NT2/D1 (cell line): ENCODE measurements at regions not wholly inside any gene's neighbourhood (a gene's known extent, or its start where the extent isn't known, plus 50 kb on each side); places are given as distances from the start of the nearest gene placed in this dataset.

ENCODE experiments used
- DNase-seq: peaks from one replicate; pipeline ENCODE4 v3.0.0-alpha.2; 2011; ENCODE audit warnings: low read depth, low spot score
- H3K27me3 ChIP-seq: 2 replicates; pipeline ENCODE4 v1.6.0; 2011; ENCODE audit warnings: mild to moderate bottlenecking; ENCODE audit not compliant: insufficient read length, insufficient read depth
- H3K36me3 ChIP-seq: 2 replicates; pipeline ENCODE4 v1.6.1; 2011; ENCODE audit warnings: mild to moderate bottlenecking, low read length, mixed read lengths; ENCODE audit not compliant: insufficient read depth, insufficient read length
- H3K4me1 ChIP-seq: 2 replicates; pipeline ENCODE4 v1.5.1; 2011; ENCODE audit not compliant: insufficient read depth, insufficient read length
- H3K4me3 ChIP-seq: 2 replicates; pipeline ENCODE4 v1.5.1; 2011; ENCODE audit warnings: low read depth; ENCODE audit not compliant: insufficient read length
- H3K9ac ChIP-seq: 2 replicates; pipeline ENCODE4 v1.6.0; 2011; ENCODE audit warnings: low read depth; ENCODE audit not compliant: insufficient read length
- H3K9me3 ChIP-seq: 2 replicates; pipeline ENCODE4 v1.5.1; 2011; ENCODE audit warnings: mild to moderate bottlenecking, low read length; ENCODE audit not compliant: insufficient read depth
- SUZ12 ChIP-seq: IDR thresholded peaks from 2 replicates; pipeline ENCODE4 v1.6.1; 2011; ENCODE audit not compliant: insufficient read length, insufficient read depth; ENCODE audit errors: extremely low read depth
- YY1 ChIP-seq: IDR thresholded peaks from 2 replicates; pipeline ENCODE4 v1.6.1; 2011; ENCODE audit not compliant: insufficient read length, insufficient read depth
- ZNF274 ChIP-seq: IDR thresholded peaks from 2 replicates; pipeline ENCODE4 v1.6.1; 2011; ENCODE audit warnings: mild to moderate bottlenecking, low read depth, low read length

- no peaks in the 10 kb centered on the region for H3K4me1 ChIP-seq
- no peak for DNase-seq
- no peaks in the 10 kb centered on the region for H3K27me3 ChIP-seq
- H3K9me3 ChIP-seq, result no peaks in the 10 kb centered on the region
- no peak overlapping the region for H3K9ac ChIP-seq
- TF ChIP-seq SUZ12 (no peak), ZNF274 (no peak), YY1 (no peak)
- H3K36me3 ChIP-seq, result no peaks in the 10 kb centered on the region
- H3K4me3 ChIP-seq, result no peak overlapping the region
These were observed 479.8 kb upstream of the IMPG1 start for GRCh38 chr6:76552268-76552667.

DNA sequence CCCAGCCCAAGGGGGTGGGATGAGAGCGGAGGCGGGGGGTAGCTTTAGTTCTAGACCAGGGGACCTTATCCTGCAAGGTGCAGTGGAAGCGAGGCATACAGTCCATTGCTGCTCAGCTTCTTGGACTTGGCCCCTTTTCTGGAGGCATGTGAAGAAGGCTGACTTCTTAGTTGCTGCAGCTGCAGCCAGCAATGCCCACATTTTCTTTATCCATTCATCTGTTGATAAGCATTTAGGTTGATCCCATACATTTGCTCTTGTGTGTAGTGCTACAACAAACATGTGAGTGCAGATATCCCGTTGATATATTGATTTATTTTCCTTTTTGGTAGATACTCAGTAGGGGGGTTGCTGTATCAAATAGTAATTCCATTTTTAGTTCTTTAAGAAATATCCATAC lies 461.2 kb upstream of the IMPG1 start:
- no peak for DNase-seq
- Histone ChIP-seq H3K9me3 (no peaks in the 10 kb centered on the region; the same call in 1 of the 2 replicates), H3K4me1 (no peaks in the 10 kb centered on the region), H3K36me3 (no peaks in the 10 kb centered on the region), H3K27me3 (no peaks in the 10 kb centered on the region), H3K4me3 (no peak overlapping the region), H3K9ac (no peak overlapping the region)
- no peak for TF ChIP-seq YY1
- no peak for TF ChIP-seq SUZ12
- TF ChIP-seq ZNF274, result no peak

- H3K4me3 ChIP-seq, result no peak overlapping the region
- TF ChIP-seq SUZ12 (no peak), ZNF274 (no peak), YY1 (no peak)
- H3K4me1 ChIP-seq, result no peaks in the 10 kb centered on the region
- no peaks in the 10 kb centered on the region for H3K27me3 ChIP-seq
- H3K9ac ChIP-seq, result no peak overlapping the region
- no peak for DNase-seq
- no peaks in the 10 kb centered on the region for H3K36me3 ChIP-seq
- H3K9me3 ChIP-seq, result no peaks in the 10 kb centered on the region; the same call in 1 of the 2 replicates
These were observed 460.2 kb upstream of the IMPG1 start for GRCh38 chr6:76532647-76533046.

DNA sequence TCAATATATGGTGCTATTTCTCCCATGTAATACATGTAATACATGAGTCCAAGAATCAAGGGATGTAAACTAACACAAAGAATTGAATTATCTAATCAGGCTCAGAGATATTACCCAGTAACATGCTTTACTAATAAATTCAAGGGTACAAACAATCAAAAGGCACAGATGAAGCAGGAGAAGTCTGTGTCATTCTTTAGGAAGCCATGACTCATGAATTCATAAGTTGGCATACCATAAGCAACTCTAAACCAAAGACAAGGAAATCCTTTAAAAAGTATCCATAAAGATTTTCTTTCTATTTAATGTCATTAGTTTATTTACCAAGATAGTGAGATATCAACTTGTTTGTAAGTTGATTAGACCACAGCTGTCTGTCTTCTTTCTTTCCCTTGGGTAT lies 446.0 kb upstream of the IMPG1 start:
- no peak for DNase-seq
- Histone ChIP-seq H3K9ac (no peak overlapping the region), H3K9me3 (no peaks in the 10 kb centered on the region), H3K4me1 (no peaks in the 10 kb centered on the region), H3K27me3 (no peaks in the 10 kb centered on the region), H3K36me3 (no peaks in the 10 kb centered on the region), H3K4me3 (no peak overlapping the region)
- TF ChIP-seq ZNF274, result no peak
- TF ChIP-seq SUZ12, result no peak
- no peak for TF ChIP-seq YY1

- no peak for DNase-seq
- Histone ChIP-seq H3K9me3 (no peaks in the 10 kb centered on the region), H3K36me3 (no peaks in the 10 kb centered on the region), H3K4me3 (no peak overlapping the region), H3K27me3 (no peaks in the 10 kb centered on the region), H3K4me1 (no peaks in the 10 kb centered on the region), H3K9ac (no peak overlapping the region)
- no peak for TF ChIP-seq SUZ12
- no peak for TF ChIP-seq ZNF274
- no peak for TF ChIP-seq YY1
These were observed 444.5 kb upstream of the IMPG1 start for GRCh38 chr6:76516924-76517323.

DNA sequence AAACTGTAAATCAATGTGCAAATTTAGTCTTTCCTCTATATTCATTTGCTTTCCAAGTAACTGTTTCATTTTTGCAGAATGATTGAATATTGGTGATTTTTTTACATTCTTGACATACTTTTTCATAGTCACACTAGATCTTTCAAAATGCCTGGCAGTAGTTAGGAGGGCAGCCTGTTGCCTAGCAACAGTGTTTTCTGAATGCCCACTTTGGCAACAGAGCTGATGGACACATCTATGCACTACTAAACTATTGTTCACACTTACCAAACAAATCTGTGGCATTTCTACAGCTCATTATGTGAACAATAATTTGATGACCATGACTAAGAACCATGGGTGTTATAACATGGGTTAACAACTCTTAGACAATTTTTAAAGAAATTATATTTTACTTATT lies 438.0 kb upstream of the IMPG1 start:
- Histone ChIP-seq H3K9me3 (no peaks in the 10 kb centered on the region), H3K36me3 (no peaks in the 10 kb centered on the region), H3K4me3 (no peak overlapping the region), H3K9ac (no peak overlapping the region), H3K4me1 (no peaks in the 10 kb centered on the region), H3K27me3 (no peaks in the 10 kb centered on the region)
- DNase-seq, result no peak
- TF ChIP-seq SUZ12, result no peak
- TF ChIP-seq YY1, result no peak
- TF ChIP-seq ZNF274, result no peak

- no peaks in the 10 kb centered on the region for H3K4me1 ChIP-seq
- no peak for TF ChIP-seq YY1
- TF ChIP-seq SUZ12, result no peak
- no peak for TF ChIP-seq ZNF274
- no peaks in the 10 kb centered on the region for H3K9me3 ChIP-seq
- no peak overlapping the region for H3K9ac ChIP-seq
- H3K27me3 ChIP-seq, result no peaks in the 10 kb centered on the region
- no peaks in the 10 kb centered on the region for H3K36me3 ChIP-seq
- H3K4me3 ChIP-seq, result no peak overlapping the region
- no peak for DNase-seq
These were observed 436.9 kb upstream of the IMPG1 start for GRCh38 chr6:76509397-76509796.
